ENCODE measurements at regions not wholly inside any gene's neighbourhood (a gene's known extent, or its start where the extent isn't known, plus 50 kb on each side); places are given as distances from the start of the nearest gene placed in this dataset.

DNA sequence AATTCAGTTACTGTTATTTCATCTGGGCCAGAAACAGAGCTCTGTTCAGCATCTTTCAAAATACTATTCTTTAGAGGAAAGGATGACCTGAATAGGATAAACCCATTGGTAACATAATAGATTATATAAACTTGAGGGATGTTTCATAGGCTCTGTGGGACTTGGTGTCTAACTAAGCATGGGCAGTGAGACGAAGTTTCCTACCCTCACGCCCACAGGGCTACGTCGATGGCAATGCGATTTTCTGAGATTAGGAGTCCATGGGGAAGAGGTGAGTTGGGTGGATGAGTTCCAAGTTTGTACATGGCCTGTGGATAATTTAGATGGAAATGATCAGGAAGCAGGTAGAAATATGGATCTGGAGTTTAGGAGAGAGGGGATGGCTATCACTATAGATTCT is 115.2 kb upstream of the TBL1XR1 start:
- TF ChIP-seq POLR2A (IDR thresholded peaks at IDR 0.05), result no peak
- no peak for TF ChIP-seq EP300 (IDR thresholded peaks at IDR 0.05)
- TF ChIP-seq, protein P1, sequence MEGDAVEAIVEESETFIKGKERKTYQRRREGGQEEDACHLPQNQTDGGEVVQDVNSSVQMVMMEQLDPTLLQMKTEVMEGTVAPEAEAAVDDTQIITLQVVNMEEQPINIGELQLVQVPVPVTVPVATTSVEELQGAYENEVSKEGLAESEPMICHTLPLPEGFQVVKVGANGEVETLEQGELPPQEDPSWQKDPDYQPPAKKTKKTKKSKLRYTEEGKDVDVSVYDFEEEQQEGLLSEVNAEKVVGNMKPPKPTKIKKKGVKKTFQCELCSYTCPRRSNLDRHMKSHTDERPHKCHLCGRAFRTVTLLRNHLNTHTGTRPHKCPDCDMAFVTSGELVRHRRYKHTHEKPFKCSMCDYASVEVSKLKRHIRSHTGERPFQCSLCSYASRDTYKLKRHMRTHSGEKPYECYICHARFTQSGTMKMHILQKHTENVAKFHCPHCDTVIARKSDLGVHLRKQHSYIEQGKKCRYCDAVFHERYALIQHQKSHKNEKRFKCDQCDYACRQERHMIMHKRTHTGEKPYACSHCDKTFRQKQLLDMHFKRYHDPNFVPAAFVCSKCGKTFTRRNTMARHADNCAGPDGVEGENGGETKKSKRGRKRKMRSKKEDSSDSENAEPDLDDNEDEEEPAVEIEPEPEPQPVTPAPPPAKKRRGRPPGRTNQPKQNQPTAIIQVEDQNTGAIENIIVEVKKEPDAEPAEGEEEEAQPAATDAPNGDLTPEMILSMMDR (IDR thresholded peaks at IDR 0.05), result no peak
- TF ChIP-seq POLR2AphosphoS5 (IDR thresholded peaks at IDR 0.05), result no peak
- H3K27me3 ChIP-seq, result no peaks in the 10 kb centered on the region
- peaks cover 5% of the 10 kb centered on the region for H3K9me3 ChIP-seq
- no peak for DNase-seq (ENCODE audit: low spot score in 2 of 2)
- H3K36me3 ChIP-seq, result no peaks in the 10 kb centered on the region
- no peaks in the 10 kb centered on the region for H3K4me1 ChIP-seq
- H3K4me3 ChIP-seq, result no peak overlapping the region
- WGBS, result 95% methylated on average over 5 of the region's 5 CpGs
- no peak overlapping the region for H3K27ac ChIP-seq

DNA sequence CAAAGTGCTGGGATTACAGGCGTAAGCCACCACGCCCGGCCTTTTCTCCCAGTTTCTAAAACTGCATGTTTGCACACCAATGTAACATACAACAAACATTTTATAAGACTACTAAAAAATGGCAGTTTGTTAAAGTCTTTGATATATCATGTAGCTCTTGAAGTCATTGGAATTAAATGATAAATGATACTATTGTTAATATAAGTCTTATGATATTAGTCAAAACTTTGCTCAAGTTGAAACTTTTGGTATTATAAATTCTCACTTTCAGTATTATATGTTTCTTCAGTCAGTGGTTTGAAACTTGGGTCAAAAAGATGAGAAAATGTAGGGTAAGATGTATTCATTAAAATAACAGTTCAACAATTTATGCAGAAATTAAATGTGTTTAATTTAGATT is 117.6 kb upstream of the TBL1XR1 start:
- Histone ChIP-seq H3K27me3 (no peaks in the 10 kb centered on the region), H3K4me1 (no peaks in the 10 kb centered on the region), H3K4me3 (no peak overlapping the region), H3K27ac (no peak overlapping the region), H3K36me3 (no peaks in the 10 kb centered on the region), H3K9me3 (peaks cover 5% of the 10 kb centered on the region)
- DNase-seq (ENCODE audit: low spot score in 2 of 2), result no peak
- TF ChIP-seq EP300 (IDR thresholded peaks at IDR 0.05), result no peak
- no peak for TF ChIP-seq POLR2AphosphoS5 (IDR thresholded peaks at IDR 0.05)
- no peak for TF ChIP-seq POLR2A (IDR thresholded peaks at IDR 0.05)
- TF ChIP-seq, protein P1 (IDR thresholded peaks at IDR 0.05), result no peak
- 99% methylated on average over 3 of the region's 3 CpGs for WGBS

DNA sequence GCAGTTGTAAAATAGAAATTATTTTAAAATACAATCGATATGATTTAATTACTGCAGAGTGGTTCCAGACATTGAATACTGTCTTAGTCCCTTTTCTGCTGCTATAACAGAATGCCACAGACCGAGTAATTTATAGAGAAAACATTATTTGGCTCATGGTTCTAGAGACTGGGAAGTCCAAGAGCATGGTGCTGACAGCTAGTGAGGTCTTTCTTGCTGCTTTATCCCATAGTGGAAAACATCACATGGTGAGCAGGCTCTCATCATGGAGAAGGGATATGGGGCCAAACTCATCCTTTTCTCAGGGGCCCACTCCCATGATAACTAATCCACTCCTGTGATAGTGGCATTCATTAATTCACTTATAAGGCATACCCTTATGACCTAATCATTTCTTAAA is 120.0 kb upstream of the TBL1XR1 start:
- no peak for DNase-seq (ENCODE audit: low spot score in 2 of 2)
- TF ChIP-seq POLR2AphosphoS5 (IDR thresholded peaks at IDR 0.05), result no peak
- TF ChIP-seq EP300 (IDR thresholded peaks at IDR 0.05), result no peak
- TF ChIP-seq, protein P1 (IDR thresholded peaks at IDR 0.05), result no peak
- TF ChIP-seq POLR2A (IDR thresholded peaks at IDR 0.05), result no peak
- Histone ChIP-seq H3K9me3 (no peaks in the 10 kb centered on the region), H3K36me3 (no peaks in the 10 kb centered on the region), H3K4me1 (no peaks in the 10 kb centered on the region), H3K27ac (no peak overlapping the region), H3K27me3 (no peaks in the 10 kb centered on the region), H3K4me3 (no peak overlapping the region)
- WGBS, result 84% methylated on average over 2 of the region's 2 CpGs

DNA sequence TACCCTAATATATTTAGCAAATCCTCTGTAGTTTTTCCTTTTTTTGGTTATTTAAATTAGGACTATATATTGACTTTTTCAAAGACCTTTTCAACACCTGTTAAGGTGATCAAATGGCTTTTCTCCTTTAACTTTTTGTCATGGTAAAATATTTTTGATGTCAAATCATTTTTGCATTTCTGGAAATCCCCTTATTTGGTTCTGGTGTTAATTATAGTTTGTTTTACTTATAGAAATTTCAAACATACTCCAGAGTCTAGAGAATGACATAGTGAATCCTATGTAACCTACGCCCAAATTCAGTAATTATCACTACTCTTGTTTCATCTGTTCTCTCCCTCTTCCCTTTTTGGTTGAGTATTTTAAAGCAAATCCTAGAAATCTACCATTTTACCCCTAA is 121.3 kb upstream of the TBL1XR1 start:
- Histone ChIP-seq H3K9me3 (no peaks in the 10 kb centered on the region), H3K27ac (no peak overlapping the region), H3K4me1 (no peaks in the 10 kb centered on the region), H3K27me3 (no peaks in the 10 kb centered on the region), H3K36me3 (no peaks in the 10 kb centered on the region), H3K4me3 (no peak overlapping the region)
- no peak for DNase-seq (ENCODE audit: low spot score in 2 of 2)
- no peak for TF ChIP-seq EP300 (IDR thresholded peaks at IDR 0.05)
- no peak for TF ChIP-seq POLR2AphosphoS5 (IDR thresholded peaks at IDR 0.05)
- TF ChIP-seq, protein P1 (IDR thresholded peaks at IDR 0.05), result no peak
- TF ChIP-seq POLR2A (IDR thresholded peaks at IDR 0.05), result no peak
- 94% methylated on average over 1 of the region's 1 CpG for WGBS

DNA sequence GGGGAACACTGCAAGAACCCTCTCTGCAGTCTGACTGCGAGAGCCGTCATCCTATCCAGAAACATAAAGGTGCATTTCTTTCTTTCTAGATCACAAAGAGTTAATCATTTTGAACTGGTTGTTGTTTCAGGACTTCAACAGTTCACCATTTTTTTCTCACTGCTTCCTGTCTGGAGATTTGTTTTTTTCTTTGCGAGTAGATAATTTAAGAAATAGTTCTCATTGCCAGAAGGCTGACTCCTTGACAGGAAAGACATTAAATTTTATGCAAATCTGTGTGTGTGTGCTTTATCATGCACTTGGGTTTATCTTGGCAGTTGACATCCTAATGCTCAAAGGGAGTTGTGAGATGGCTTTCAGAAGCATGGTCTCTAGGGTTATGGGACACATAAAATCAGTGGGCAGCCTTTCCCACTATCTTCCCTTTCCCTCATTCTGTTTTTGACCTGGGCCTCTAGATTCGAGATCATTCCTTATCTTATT is 123.5 kb upstream of the TBL1XR1 start:
- Histone ChIP-seq H3K27ac (no peak overlapping the region), H3K9me3 (no peaks in the 10 kb centered on the region), H3K4me1 (no peaks in the 10 kb centered on the region), H3K27me3 (no peaks in the 10 kb centered on the region), H3K4me3 (no peak overlapping the region), H3K36me3 (no peaks in the 10 kb centered on the region)
- DNase-seq (ENCODE audit: low spot score in 2 of 2), result no peak
- TF ChIP-seq, protein P1 (IDR thresholded peaks at IDR 0.05), result no peak
- TF ChIP-seq EP300 (IDR thresholded peaks at IDR 0.05) (no peak), POLR2A (IDR thresholded peaks at IDR 0.05) (no peak), POLR2AphosphoS5 (IDR thresholded peaks at IDR 0.05) (no peak)
- WGBS, result 48% methylated on average over 4 of the region's 4 CpGs
